Epithelial cell of proximal tubule (primary cell): ENCODE measurements at regions not wholly inside any gene's neighbourhood (a gene's known extent, or its start where the extent isn't known, plus 50 kb on each side); places are given as distances from the start of the nearest gene placed in this dataset.

Experiments used
- DNase-seq: peaks from one replicate; pipeline ENCODE4 v3.0.0-alpha.2; 2011; ENCODE audit warnings: low read depth
- H3K4me3 ChIP-seq: 2 replicates; pipeline ENCODE4 v1.5.1; 2011; ENCODE audit warnings: low read depth, mild to moderate bottlenecking, low read length
- CTCF ChIP-seq: conservative IDR thresholded peaks from 2 replicates; pipeline ENCODE4 v1.5.1; 2012; ENCODE audit warnings: low read depth, mild to moderate bottlenecking, low read length

GRCh38 chr2:234587341-234588053, 90.6 kb upstream of the ARL4C start:
- no peak overlapping the region for H3K4me3 ChIP-seq
- no peak for TF ChIP-seq CTCF
- DNase-seq = no peak

GRCh38 chr2:234583331-234583730, 86.5 kb upstream of the ARL4C start:
- no peak for DNase-seq
- no peak for TF ChIP-seq CTCF

GRCh38 chr2:234580686-234581085, 83.8 kb upstream of the ARL4C start:
- TF ChIP-seq CTCF = no peak
- no peak overlapping the region for H3K4me3 ChIP-seq
- DNase-seq = no peak

More at GRCh38 chr2:234583331-234583730, 86.5 kb upstream of the ARL4C start:
- no peak overlapping the region for H3K4me3 ChIP-seq

- no peak for TF ChIP-seq CTCF
- H3K4me3 ChIP-seq = no peak overlapping the region
- no peak for DNase-seq
Observed at GRCh38 chr2:234579231-234579962, 82.5 kb upstream of the ARL4C start.

GRCh38 chr2:234578389-234578788, 81.5 kb upstream of the ARL4C start:
- TF ChIP-seq CTCF = no peak
- no peak for DNase-seq
- H3K4me3 ChIP-seq = no peak overlapping the region

- TF ChIP-seq CTCF = no peak
- no peak overlapping the region for H3K4me3 ChIP-seq
- no peak for DNase-seq
Observed at GRCh38 chr2:234577191-234577590, 80.3 kb upstream of the ARL4C start.
